IMR-90 (cell line): ENCODE measurements at regions not wholly inside any gene's neighbourhood (a gene's known extent, or its start where the extent isn't known, plus 50 kb on each side); places are given as distances from the start of the nearest gene placed in this dataset.

Experiments used
- ATAC-seq: fragments of 200-7000 bp; cut with Tn5 transposase; 2 replicates; pipeline ENCODE4 v1.9.1; 2020; ENCODE audit warnings: low read depth, mild to moderate bottlenecking, moderate library complexity
- BruUV-seq: library from RNA; stranded (reverse); fragments of 400-500 nt; replicated peaks from 2 replicates; lab custom pipeline; 2021; lab: Mats Ljungman, UMichigan
- CTCF ChIA-PET: fragments of 300-600 bp; formaldehyde crosslinking; extraction: SDS; loops from one replicate; lab custom pipeline; 2021; ENCODE audit warnings: antibody characterized with exemption; lab: Yijun Ruan, JAX
- POLR2A ChIA-PET: fragments of 300-600 bp; sonication (Branson Sonifier 250); formaldehyde crosslinking; loops from one replicate; lab custom pipeline; 2022; ENCODE audit warnings: antibody characterized with exemption; ENCODE audit not compliant: unreplicated experiment; lab: Charles Lee
- DNase-seq: peaks from one replicate; pipeline ENCODE4 v3.0.0; 2013
- H2AFZ ChIP-seq: replicated peaks from 2 replicates; pipeline ENCODE3; 2013; ENCODE audit warnings: low read length, mild to moderate bottlenecking; ENCODE audit not compliant: poor library complexity
- H2AK5ac ChIP-seq: 2 replicates; pipeline ENCODE4 v1.6.1; 2013; ENCODE audit warnings: low read depth, low read length, inconsistent platforms
- H2AK9ac ChIP-seq: replicated peaks from 2 replicates; pipeline ENCODE3; 2013; ENCODE audit warnings: mild to moderate bottlenecking, low read depth, low read length, moderate library complexity; ENCODE audit not compliant: poor library complexity
- H2BK120ac ChIP-seq: 2 replicates; pipeline ENCODE4 v1.6.1; 2013; ENCODE audit warnings: low read depth, low read length, inconsistent platforms
- H2BK15ac ChIP-seq: 3 replicates; pipeline ENCODE4 v1.6.1; 2013; ENCODE audit warnings: low read depth, low read length, inconsistent platforms
- H2BK20ac ChIP-seq: 2 replicates; pipeline ENCODE4 v1.6.1; 2013; ENCODE audit warnings: low read depth, mild to moderate bottlenecking, inconsistent platforms, low read length, moderate library complexity
- H2BK5ac ChIP-seq: 2 replicates; pipeline ENCODE4 v1.6.1; 2013; ENCODE audit warnings: mild to moderate bottlenecking, low read depth, low read length, inconsistent platforms; ENCODE audit not compliant: poor library complexity, severe bottlenecking
- H3K14ac ChIP-seq: replicated peaks from 2 replicates; pipeline ENCODE4 v1.6.1; 2013; ENCODE audit warnings: low read depth, low read length, inconsistent platforms
- H3K18ac ChIP-seq: 2 replicates; pipeline ENCODE4 v1.6.1; 2013; ENCODE audit warnings: low read depth, low read length, control low read depth
- H3K23ac ChIP-seq: 2 replicates; pipeline ENCODE4 v1.6.1; 2013; ENCODE audit warnings: low read depth, low read length, inconsistent platforms
- H3K27ac ChIP-seq: 2 replicates; pipeline ENCODE4 v1.5.1; 2013; ENCODE audit warnings: mild to moderate bottlenecking, control low read depth, low read length; ENCODE audit not compliant: insufficient read depth
- H3K27me3 ChIP-seq: 2 replicates; pipeline ENCODE4 v1.6.1; 2013; ENCODE audit warnings: low read length; ENCODE audit not compliant: control insufficient read depth, insufficient read depth
- H3K36me3 ChIP-seq: 2 replicates; pipeline ENCODE4 v1.6.1; 2013; ENCODE audit warnings: low read length, mixed read lengths; ENCODE audit not compliant: control insufficient read depth, insufficient read depth
- H3K4ac ChIP-seq: 2 replicates; pipeline ENCODE4 v1.6.1; 2013; ENCODE audit warnings: low read depth, low read length, inconsistent platforms
- H3K4me1 ChIP-seq: 2 replicates; pipeline ENCODE4 v1.6.1; 2013; ENCODE audit warnings: low read length, mixed read lengths; ENCODE audit not compliant: control insufficient read depth, insufficient read depth
- H3K4me2 ChIP-seq: 2 replicates; pipeline ENCODE4 v1.6.1; 2013; ENCODE audit warnings: low read depth, mild to moderate bottlenecking, control low read depth, low read length, moderate library complexity
- H3K4me3 ChIP-seq: 2 replicates; pipeline ENCODE4 v1.5.1; 2013; ENCODE audit warnings: low read depth, mild to moderate bottlenecking, control low read depth, low read length, moderate library complexity; ENCODE audit not compliant: insufficient read depth
- H3K56ac ChIP-seq: 2 replicates; pipeline ENCODE4 v1.6.1; 2013; ENCODE audit warnings: low read length, inconsistent platforms; ENCODE audit not compliant: insufficient read depth; ENCODE audit errors: extremely low read depth
- H3K79me1 ChIP-seq, 2 experiments: 2 replicates each; pipeline ENCODE4 v1.6.1; 2013; ENCODE audit warnings: low read length in 2 of 2, inconsistent platforms in 1 of 2, low read depth in 1 of 2
- H3K9ac ChIP-seq: 2 replicates; pipeline ENCODE4 v1.6.1; 2013; ENCODE audit warnings: low read depth, low read length, control low read depth
- H3K9me1 ChIP-seq: 2 replicates; pipeline ENCODE4 v1.6.1; 2013; ENCODE audit warnings: low read length, inconsistent platforms; ENCODE audit not compliant: insufficient read depth
- H3K9me3 ChIP-seq: 2 replicates; pipeline ENCODE4 v1.6.1; 2013; ENCODE audit warnings: low read length; ENCODE audit not compliant: control insufficient read depth, insufficient read depth
- H4K20me1 ChIP-seq: 2 replicates; pipeline ENCODE4 v1.6.1; 2013; ENCODE audit warnings: low read length, inconsistent platforms; ENCODE audit not compliant: insufficient read depth
- H4K5ac ChIP-seq: 2 replicates; pipeline ENCODE4 v1.6.1; 2013; ENCODE audit warnings: mild to moderate bottlenecking, low read depth, low read length, control low read depth
- H4K8ac ChIP-seq, 2 experiments: 2 replicates each; pipeline ENCODE4 v1.6.1; 2013; ENCODE audit warnings: low read depth in 2 of 2, low read length in 2 of 2, control low read depth in 1 of 2, inconsistent platforms in 1 of 2
- H4K91ac ChIP-seq: 2 replicates; pipeline ENCODE4 v1.6.1; 2013; ENCODE audit warnings: low read depth, low read length, inconsistent platforms; ENCODE audit not compliant: insufficient read depth
- BHLHE40 ChIP-seq: fragments of 150-350 bp; IDR thresholded peaks from 2 replicates; pipeline ENCODE4 v1.6.1; 2016; ENCODE audit warnings: mild to moderate bottlenecking, low read depth, low read length
- CEBPB ChIP-seq: IDR thresholded peaks from 2 replicates; pipeline ENCODE4 v1.6.1; 2012; ENCODE audit warnings: low read depth, low read length, improper control_type of control experiment
- WGBS, 2 experiments: methylation state at CpG; one replicate each; pipeline versions ENCODE4 v1.1.5 to v1.1.7; 2013; ENCODE audit warnings: missing lambda C conversion rate in 2 of 2; ENCODE audit not compliant: insufficient read length in 1 of 2; ENCODE audit errors: extremely low coverage in 2 of 2; 5-methylcytosine and 5-hydroxymethylcytosine counted together
- dilution Hi-C: fragments of 300-500 bp; cut with HindIII; formaldehyde crosslinking; loops from one replicate; pipeline ENCODE4 v1.14.3; 2018; ENCODE audit warnings: low sequenced_read_pairs; ENCODE audit not compliant: unreplicated experiment
- in situ Hi-C: fragments of 300-500 bp; cut with MboI; formaldehyde crosslinking; loops from 3 replicates; pipeline ENCODE4 v1.14.3; 2019; ENCODE audit warnings: low sequenced_read_pairs, inconsistent platforms, mixed read lengths
- intact Hi-C: fragments of 100-400 bp; cut with micrococcal nuclease; formaldehyde crosslinking; loops from 2 replicates; pipeline ENCODE4 v1.10.0; 2022

- no peaks in the 10 kb centered on the region for H3K27me3 ChIP-seq
- POLR2A ChIA-PET, result no interaction called here
- H3K4ac ChIP-seq, result no peak overlapping the region
- H3K9me1 ChIP-seq, result no peaks in the 10 kb centered on the region
- H3K18ac ChIP-seq, result no peak overlapping the region
- no peak overlapping the region for H4K5ac ChIP-seq
- no peak overlapping the region for H4K91ac ChIP-seq
- no peak overlapping the region for H2BK20ac ChIP-seq
- BruUV-seq, result no TSS peak
- no peak overlapping the region for H3K56ac ChIP-seq
- no peaks in the 10 kb centered on the region for H3K36me3 ChIP-seq
- H2BK15ac ChIP-seq, result no peak overlapping the region
- H3K9me3 ChIP-seq, result peaks cover 3% of the 10 kb centered on the region; the same call in 1 of the 2 replicates
- H2BK5ac ChIP-seq, result no peak overlapping the region
- no peak overlapping the region for H2AFZ ChIP-seq
- no peak overlapping the region for H2AK5ac ChIP-seq
- CTCF ChIA-PET, result no interaction called here
- H4K20me1 ChIP-seq, result no peaks in the 10 kb centered on the region
- H3K27ac ChIP-seq, result no peak overlapping the region
- TF ChIP-seq CEBPB (no peak), BHLHE40 (no peak)
- no peak overlapping the region for H3K9ac ChIP-seq
- no peak overlapping the region for H3K14ac ChIP-seq
- H3K23ac ChIP-seq, result no peak overlapping the region
- no peak for DNase-seq
- in situ Hi-C loops, result no loop called here
- dilution Hi-C loops, result no loop called here
- no peak for ATAC-seq
- no peak overlapping the region for H3K4me2 ChIP-seq
- H4K8ac ChIP-seq, result no peak overlapping the region
- no peaks in the 10 kb centered on the region for H3K4me1 ChIP-seq
- H2BK120ac ChIP-seq, result no peak overlapping the region
- WGBS, 2 experiments, result no CpG with 5 or more reads among the region's 2 CpGs
- H3K4me3 ChIP-seq, result no peak overlapping the region
- intact Hi-C loops, result no loop called here
- H2AK9ac ChIP-seq, result no peak overlapping the region
- H3K79me1 ChIP-seq, result no peaks in the 10 kb centered on the region
These were observed 289.2 kb upstream of the NMUR2 start for GRCh38 chr5:152694231-152694630.
